H9 (cell line): ENCODE measurements at regions not wholly inside any gene's neighbourhood (a gene's known extent, or its start where the extent isn't known, plus 50 kb on each side); places are given as distances from the start of the nearest gene placed in this dataset.

ENCODE experiments used
- DNase-seq: peaks from one replicate; pipeline ENCODE4 v3.0.0-alpha.2; 2017
- H2AFZ ChIP-seq: one replicate; pipeline ENCODE4 v1.6.1; 2013; ENCODE audit warnings: mild to moderate bottlenecking, low read length, control low read depth, moderate library complexity
- H2AK5ac ChIP-seq: 2 replicates; pipeline ENCODE4 v1.6.1; 2013; ENCODE audit warnings: low read length, control low read depth, mixed read lengths; ENCODE audit not compliant: insufficient read length
- H2BK120ac ChIP-seq: one replicate; pipeline ENCODE4 v1.6.1; 2013; ENCODE audit warnings: low read depth, mild to moderate bottlenecking, low read length, control low read depth, inconsistent platforms; ENCODE audit not compliant: poor library complexity, severe bottlenecking
- H2BK12ac ChIP-seq: 2 replicates; pipeline ENCODE4 v1.6.1; 2013; ENCODE audit warnings: low read length, control low read depth, mixed read lengths, low read depth; ENCODE audit not compliant: insufficient read length
- H2BK15ac ChIP-seq: 2 replicates; pipeline ENCODE4 v1.6.1; 2013; ENCODE audit warnings: low read depth, low read length, control low read depth
- H2BK20ac ChIP-seq: one replicate; pipeline ENCODE4 v1.6.1; 2013; ENCODE audit warnings: low read depth, mild to moderate bottlenecking, low read length, control low read depth, inconsistent platforms; ENCODE audit not compliant: poor library complexity, severe bottlenecking
- H2BK5ac ChIP-seq: 2 replicates; pipeline ENCODE4 v1.6.1; 2013; ENCODE audit warnings: low read length, control low read depth, mixed read lengths; ENCODE audit not compliant: insufficient read length
- H3K14ac ChIP-seq: 2 replicates; pipeline ENCODE4 v1.6.1; 2013; ENCODE audit warnings: low read length, control low read depth; ENCODE audit not compliant: insufficient read depth
- H3K18ac ChIP-seq: 2 replicates; pipeline ENCODE4 v1.6.1; 2013; ENCODE audit warnings: low read depth, mild to moderate bottlenecking, mixed read lengths, low read length, control low read depth; ENCODE audit not compliant: insufficient read length
- H3K23ac ChIP-seq: 2 replicates; pipeline ENCODE4 v1.6.1; 2013; ENCODE audit warnings: low read length, control low read depth, mixed read lengths, low read depth; ENCODE audit not compliant: insufficient read length
- H3K23me2 ChIP-seq: 2 replicates; pipeline ENCODE4 v1.6.1; 2013; ENCODE audit warnings: low read depth, mild to moderate bottlenecking, mixed read lengths, low read length, control low read depth; ENCODE audit not compliant: insufficient read length, poor library complexity, severe bottlenecking
- H3K27ac ChIP-seq: 2 replicates; pipeline ENCODE4 v1.5.1; 2013; ENCODE audit warnings: low read length, control low read depth, mixed read lengths, low read depth; ENCODE audit not compliant: insufficient read length
- H3K27me3 ChIP-seq: 2 replicates; pipeline ENCODE4 v1.6.1; 2013; ENCODE audit warnings: low read length, control low read depth, inconsistent platforms; ENCODE audit not compliant: insufficient read depth
- H3K4ac ChIP-seq: 2 replicates; pipeline ENCODE4 v1.6.1; 2013; ENCODE audit warnings: low read depth, mild to moderate bottlenecking, control low read depth, inconsistent platforms, low read length, moderate library complexity
- H3K4me1 ChIP-seq: 2 replicates; pipeline ENCODE4 v1.6.1; 2013; ENCODE audit warnings: low read length, control low read depth, inconsistent platforms; ENCODE audit not compliant: insufficient read depth
- H3K4me2 ChIP-seq: 2 replicates; pipeline ENCODE4 v1.6.1; 2013; ENCODE audit warnings: low read length, control low read depth, mixed read lengths; ENCODE audit not compliant: insufficient read length, insufficient read depth
- H3K56ac ChIP-seq: 2 replicates; pipeline ENCODE4 v1.6.1; 2013; ENCODE audit warnings: low read depth, mild to moderate bottlenecking, mixed read lengths, low read length, control low read depth; ENCODE audit not compliant: insufficient read length
- H3K79me1 ChIP-seq: 2 replicates; pipeline ENCODE4 v1.6.1; 2013; ENCODE audit warnings: low read depth, mild to moderate bottlenecking, moderate library complexity, low read length, control low read depth, inconsistent platforms; ENCODE audit not compliant: insufficient read depth, poor library complexity, severe bottlenecking
- H3K79me2 ChIP-seq: 2 replicates; pipeline ENCODE4 v1.6.1; 2013; ENCODE audit warnings: low read length, control low read depth, inconsistent platforms; ENCODE audit not compliant: insufficient read depth
- H3K9ac ChIP-seq: 2 replicates; pipeline ENCODE4 v1.6.1; 2013; ENCODE audit warnings: low read length, control low read depth, mixed read lengths; ENCODE audit not compliant: insufficient read length; ENCODE audit errors: extremely low read depth
- H3K9me3 ChIP-seq: one replicate; pipeline ENCODE4 v1.6.1; 2013; ENCODE audit warnings: low read depth, low read length, inconsistent platforms; ENCODE audit not compliant: control insufficient read depth
- H3T11ph ChIP-seq: one replicate; pipeline ENCODE4 v1.6.1; 2013; ENCODE audit warnings: mild to moderate bottlenecking, low read length, control low read depth, inconsistent platforms
- H4K20me1 ChIP-seq: one replicate; pipeline ENCODE4 v1.6.1; 2013; ENCODE audit not compliant: control insufficient read depth, insufficient read length, insufficient read depth
- H4K5ac ChIP-seq: 2 replicates; pipeline ENCODE4 v1.6.1; 2013; ENCODE audit warnings: low read depth, mild to moderate bottlenecking, mixed read lengths, low read length, control low read depth; ENCODE audit not compliant: insufficient read length
- H4K8ac ChIP-seq: replicated peaks from 2 replicates; pipeline ENCODE4 v1.6.1; 2013; ENCODE audit warnings: low read length, control low read depth, mixed read lengths, low read depth; ENCODE audit not compliant: insufficient read length
- H4K91ac ChIP-seq: 2 replicates; pipeline ENCODE4 v1.6.1; 2013; ENCODE audit warnings: low read depth, mild to moderate bottlenecking, moderate library complexity, mixed read lengths, low read length, control low read depth; ENCODE audit not compliant: insufficient read length
- H3K27ac Mint-ChIP-seq, 3 experiments: 2 replicates in 2 of 3; 3 replicates in 1 of 3; pipeline ENCODE4 v1.8.0; 2020 to 2021; ENCODE audit warnings: mixed read lengths in 3 of 3, mild to moderate bottlenecking in 1 of 3, moderate library complexity in 1 of 3
- H3K27me3 Mint-ChIP-seq: 2 replicates; pipeline ENCODE4 v1.8.0; 2021; ENCODE audit warnings: low read depth, mild to moderate bottlenecking, moderate library complexity, mixed read lengths
- H3K36me3 Mint-ChIP-seq, 3 experiments: 2 replicates in 2 of 3; 3 replicates in 1 of 3; pipeline ENCODE4 v1.8.0; 2020 to 2021; ENCODE audit warnings: low read depth in 3 of 3, mixed read lengths in 3 of 3; ENCODE audit not compliant: insufficient read depth in 1 of 3
- H3K4me1 Mint-ChIP-seq, 2 experiments: 2 replicates each; pipeline ENCODE4 v1.8.0; 2020; ENCODE audit warnings: mixed read lengths in 2 of 2
- H3K4me3 Mint-ChIP-seq, 2 experiments: 2 replicates in 1 of 2; 3 replicates in 1 of 2; pipeline ENCODE4 v1.8.0; 2020 to 2021; ENCODE audit warnings: mild to moderate bottlenecking in 2 of 2, mixed read lengths in 2 of 2, moderate library complexity in 1 of 2
- H3K9me3 Mint-ChIP-seq, 2 experiments: 2 replicates in 1 of 2; 3 replicates in 1 of 2; pipeline ENCODE4 v1.8.0; 2020; ENCODE audit warnings: mild to moderate bottlenecking in 2 of 2, mixed read lengths in 2 of 2, moderate library complexity in 1 of 2
- TF ChIP-seq, protein P1 (sequence below): fragments of 200-600 bp; sonication (generic); conservative IDR thresholded peaks from 3 replicates; pipeline ENCODE4 v1.8.0; 2021; ENCODE audit warnings: antibody characterized with exemption, mild to moderate bottlenecking

GRCh38 chr14:38882533-38882932, 220.5 kb downstream of the SEC23A start:
- no peak overlapping the region for H3K18ac ChIP-seq
- H3K14ac ChIP-seq = no peak overlapping the region
- H4K8ac ChIP-seq = no peak overlapping the region

More at GRCh38 chr14:38882533-38882932, 220.5 kb downstream of the SEC23A start:
- Histone ChIP-seq H3K27me3 (no peaks in the 10 kb centered on the region), H4K91ac (no peak overlapping the region), H3K4me1 (no peaks in the 10 kb centered on the region), H3K56ac (no peak overlapping the region), H4K20me1 (no peaks in the 10 kb centered on the region), H2BK12ac (no peak overlapping the region), H2AFZ (no peak overlapping the region), H3T11ph (no peak overlapping the region), H2BK20ac (no peak overlapping the region), H3K4ac (no peak overlapping the region), H4K5ac (no peak overlapping the region), H3K9me3 (no peaks in the 10 kb centered on the region), H3K79me2 (no peaks in the 10 kb centered on the region), H2AK5ac (no peak overlapping the region), H3K23ac (no peak overlapping the region), H3K4me2 (no peak overlapping the region), H3K9ac (no peak overlapping the region), H2BK120ac (no peak overlapping the region), H2BK5ac (no peak overlapping the region), H3K27ac (no peak overlapping the region), H3K23me2 (no peaks in the 10 kb centered on the region), H3K79me1 (no peaks in the 10 kb centered on the region), H2BK15ac (no peak overlapping the region)
- H3K27me3 Mint-ChIP-seq = peaks cover 3% of the 10 kb centered on the region; the same call in 1 of the 2 replicates
- TF ChIP-seq, protein P1, sequence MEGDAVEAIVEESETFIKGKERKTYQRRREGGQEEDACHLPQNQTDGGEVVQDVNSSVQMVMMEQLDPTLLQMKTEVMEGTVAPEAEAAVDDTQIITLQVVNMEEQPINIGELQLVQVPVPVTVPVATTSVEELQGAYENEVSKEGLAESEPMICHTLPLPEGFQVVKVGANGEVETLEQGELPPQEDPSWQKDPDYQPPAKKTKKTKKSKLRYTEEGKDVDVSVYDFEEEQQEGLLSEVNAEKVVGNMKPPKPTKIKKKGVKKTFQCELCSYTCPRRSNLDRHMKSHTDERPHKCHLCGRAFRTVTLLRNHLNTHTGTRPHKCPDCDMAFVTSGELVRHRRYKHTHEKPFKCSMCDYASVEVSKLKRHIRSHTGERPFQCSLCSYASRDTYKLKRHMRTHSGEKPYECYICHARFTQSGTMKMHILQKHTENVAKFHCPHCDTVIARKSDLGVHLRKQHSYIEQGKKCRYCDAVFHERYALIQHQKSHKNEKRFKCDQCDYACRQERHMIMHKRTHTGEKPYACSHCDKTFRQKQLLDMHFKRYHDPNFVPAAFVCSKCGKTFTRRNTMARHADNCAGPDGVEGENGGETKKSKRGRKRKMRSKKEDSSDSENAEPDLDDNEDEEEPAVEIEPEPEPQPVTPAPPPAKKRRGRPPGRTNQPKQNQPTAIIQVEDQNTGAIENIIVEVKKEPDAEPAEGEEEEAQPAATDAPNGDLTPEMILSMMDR = no peak
- no peak overlapping the region for H3K27ac Mint-ChIP-seq
- H3K36me3 Mint-ChIP-seq = no peaks in the 10 kb centered on the region
- DNase-seq = no peak
- no peaks in the 10 kb centered on the region for H3K9me3 Mint-ChIP-seq
- no peak overlapping the region for H3K4me3 Mint-ChIP-seq
- no peaks in the 10 kb centered on the region for H3K4me1 Mint-ChIP-seq
